Right renal cortex interstitium (tissue), 3 donors: ENCODE measurements at regions not wholly inside any gene's neighbourhood (a gene's known extent, or its start where the extent isn't known, plus 50 kb on each side); places are given as distances from the start of the nearest gene placed in this dataset.
"Not testable (repeated sequence)": the region's sequence is repeated elsewhere in the genome, so short reads cannot be mapped to it uniquely, and the experiment has no call there.

Source experiments
- DNase-seq, 3 donors: peaks; one replicate each; pipeline ENCODE4 v3.0.0-alpha.2; 2013; ENCODE audit warnings: low read depth in 3 of 3, low spot score in 2 of 3

- no peak for DNase-seq
These were observed 133.7 kb downstream of the ATL2 start for GRCh38 chr2:38243186-38243880.

- DNase-seq, result no peak
These were observed 137.6 kb downstream of the ATL2 start for GRCh38 chr2:38239452-38239851.

GRCh38 chr2:38238705-38239104 is 138.4 kb downstream of the ATL2 start:
- DNase-seq, result not testable (repeated sequence)

GRCh38 chr2:38237311-38237710 is 139.8 kb downstream of the ATL2 start:
- no peak for DNase-seq

GRCh38 chr2:38233231-38233983 is 143.7 kb downstream of the ATL2 start:
- no peak for DNase-seq

GRCh38 chr2:38232454-38232853 is 144.6 kb downstream of the ATL2 start:
- DNase-seq, result no peak

GRCh38 chr2:38230756-38231155 is 146.3 kb downstream of the ATL2 start:
- DNase-seq, result no peak

- DNase-seq, result no peak
These were observed 148.3 kb downstream of the ATL2 start for GRCh38 chr2:38228753-38229152.

- DNase-seq, result no peak
These were observed 149.0 kb upstream of the CYP1B1 start for GRCh38 chr2:38224821-38225437.

- no peak for DNase-seq
These were observed 148.2 kb upstream of the CYP1B1 start for GRCh38 chr2:38224181-38224580.

- no peak for DNase-seq
These were observed 147.3 kb upstream of the CYP1B1 start for GRCh38 chr2:38223256-38223655.

GRCh38 chr2:38220164-38220563 is 144.2 kb upstream of the CYP1B1 start:
- no peak for DNase-seq

- no peak for DNase-seq
These were observed 143.0 kb upstream of the CYP1B1 start for GRCh38 chr2:38218995-38219394.

- DNase-seq, result no peak
These were observed 142.6 kb upstream of the CYP1B1 start for GRCh38 chr2:38218591-38218991.

- DNase-seq, result no peak
These were observed 141.6 kb upstream of the CYP1B1 start for GRCh38 chr2:38217401-38218188.

- no peak for DNase-seq
These were observed 140.9 kb upstream of the CYP1B1 start for GRCh38 chr2:38216886-38217285.

- DNase-seq, result no peak
These were observed 140.0 kb upstream of the CYP1B1 start for GRCh38 chr2:38215993-38216392.

- no peak for DNase-seq
These were observed 139.6 kb upstream of the CYP1B1 start for GRCh38 chr2:38215522-38215921.

- DNase-seq, result peak in 2 of 3 donors; percentile 44 to 64
These were observed 138.3 kb upstream of the CYP1B1 start for GRCh38 chr2:38214209-38214717.

- no peak for DNase-seq
These were observed 137.7 kb upstream of the CYP1B1 start for GRCh38 chr2:38213619-38214167.

- no peak for DNase-seq
These were observed 136.4 kb upstream of the CYP1B1 start for GRCh38 chr2:38212312-38212711.
